Spleen (tissue), 11 donors: ENCODE measurements at regions not wholly inside any gene's neighbourhood (a gene's known extent, or its start where the extent isn't known, plus 50 kb on each side); places are given as distances from the start of the nearest gene placed in this dataset.

Source experiments
- DNase-seq: peaks from one replicate; pipeline ENCODE4 v3.0.0-alpha.2; 2020
- H3K27ac ChIP-seq, 8 donors: fragments of 200-600 bp; sonication (generic) in 7 of 8; 1 replicate in 4 of 8; 2 replicates in 4 of 8; pipeline versions ENCODE4 v1.5.0 to v1.8.0; 2016 to 2021; ENCODE audit warnings: inconsistent platforms in 4 of 8, mild to moderate bottlenecking in 4 of 8, moderate library complexity in 1 of 8
- H3K27me3 ChIP-seq, 7 donors: fragments of 200-600 bp; sonication (generic) in 6 of 7; replicated peaks in 1 of 7; 1 replicate in 4 of 7; 2 replicates in 3 of 7; pipeline versions ENCODE4 v1.5.0 to v1.8.0; 2016 to 2021; ENCODE audit warnings: inconsistent platforms in 3 of 7, mild to moderate bottlenecking in 1 of 7
- H3K36me3 ChIP-seq, 6 donors: fragments of 200-600 bp; sonication (generic) in 5 of 6; 1 replicate in 4 of 6; 2 replicates in 2 of 6; pipeline versions ENCODE4 v1.5.0 to v1.8.0; 2016 to 2021; ENCODE audit warnings: inconsistent platforms in 2 of 6
- H3K4me1 ChIP-seq, 6 donors: fragments of 200-600 bp; sonication (generic) in 5 of 6; 1 replicate in 3 of 6; 2 replicates in 3 of 6; pipeline versions ENCODE4 v1.5.0 to v1.8.0; 2016 to 2021; ENCODE audit warnings: inconsistent platforms in 3 of 6
- H3K4me3 ChIP-seq, 8 donors: fragments of 200-600 bp; sonication (generic) in 7 of 8; 1 replicate in 4 of 8; 2 replicates in 4 of 8; pipeline versions ENCODE4 v1.5.0 to v1.8.0; 2016 to 2021; ENCODE audit warnings: inconsistent platforms in 4 of 8, mild to moderate bottlenecking in 4 of 8, moderate library complexity in 2 of 8
- H3K9me3 ChIP-seq, 8 donors: fragments of 200-600 bp; sonication (generic) in 7 of 8; 1 replicate in 4 of 8; 2 replicates in 4 of 8; pipeline versions ENCODE4 v1.5.0 to v1.8.0; 2016 to 2021; ENCODE audit warnings: inconsistent platforms in 4 of 8
- CTCF ChIP-seq, 11 experiments: fragments of 200-600 bp in 7 of 11; fragments of 450-650 bp in 4 of 11; sonication (generic) in 4 of 11; IDR thresholded peaks in 8 of 11; conservative IDR thresholded peaks in 3 of 11; 1 replicate in 7 of 11; 2 replicates in 4 of 11; pipeline versions ENCODE4 v1.4.0 to v1.8.0; 2016 to 2021; ENCODE audit warnings: antibody characterized with exemption in 11 of 11, inconsistent platforms in 4 of 11, mild to moderate bottlenecking in 1 of 11
- POLR2A ChIP-seq, 3 donors: fragments of 450-650 bp; IDR thresholded peaks; one replicate each; pipeline ENCODE4 v1.5.1; 2017; ENCODE audit warnings: antibody characterized with exemption in 3 of 3, mild to moderate bottlenecking in 1 of 3
- POLR2AphosphoS5 ChIP-seq, 3 donors: sonication (generic); formaldehyde crosslinking; IDR thresholded peaks; one replicate each; pipeline ENCODE4 v1.5.1; 2017; ENCODE audit warnings: antibody characterized with exemption in 3 of 3
- WGBS, 5 donors: extraction: QIAGEN DNeasy Blood & Tissue Kit in 3 of 5; methylation state at CpG; one replicate each; pipeline versions ENCODE4 v1.1.5 to v1.1.7; 2013 to 2018; 5-methylcytosine and 5-hydroxymethylcytosine counted together
- intact Hi-C: fragments of 100-400 bp; cut with DNase I; formaldehyde crosslinking; loops from one replicate; pipeline ENCODE4 v1.15.0; 2023; ENCODE audit warnings: low total_unique reads
- donor health status: healthy with polysubstance abuse.
- donor health status: DM: no; HTN: no; CAD: no; lungs with moderate emphysema.
- donor health status: DM: no; HTN: no; CAD: no.
- donor health status: Bipolar disorder and iron deficiency.
- donor health status: healthy.
- donor health status: DM: no; HTN: no; CAD: no.
- donor health status: DM: yes; HTN: yes; CAD: no.

GRCh38 chr4:176967586-176967985, 174.9 kb upstream of the VEGFC start:
- Histone ChIP-seq H3K27ac (no peak overlapping the region), H3K4me3 (no peak overlapping the region), H3K4me1 (no peaks in the 10 kb centered on the region), H3K9me3 (no peaks in the 10 kb centered on the region), H3K36me3 (no peaks in the 10 kb centered on the region), H3K27me3 (no peaks in the 10 kb centered on the region)
- TF ChIP-seq POLR2A (IDR thresholded peaks at IDR 0.05) (no peak), POLR2AphosphoS5 (IDR thresholded peaks at IDR 0.05) (no peak), CTCF (IDR thresholded peaks at IDR 0.05 in 8 of 11, conservative IDR thresholded peaks at IDR 0.05 in 3 of 11) (no peak)
- intact Hi-C loops, result no loop called here
- no peak for DNase-seq
- WGBS, 5 donors, result 56 to 74% (median 63%) methylated on average over 3 of the region's 3 CpGs

GRCh38 chr4:176968094-176968493, 175.4 kb upstream of the VEGFC start:
- Histone ChIP-seq H3K4me1 (no peaks in the 10 kb centered on the region), H3K36me3 (no peaks in the 10 kb centered on the region), H3K9me3 (no peaks in the 10 kb centered on the region), H3K4me3 (no peak overlapping the region), H3K27ac (no peak overlapping the region), H3K27me3 (no peaks in the 10 kb centered on the region)
- no peak for DNase-seq
- TF ChIP-seq CTCF (IDR thresholded peaks at IDR 0.05 in 8 of 11, conservative IDR thresholded peaks at IDR 0.05 in 3 of 11) (no peak), POLR2AphosphoS5 (IDR thresholded peaks at IDR 0.05) (no peak), POLR2A (IDR thresholded peaks at IDR 0.05) (no peak)
- 82 to 95% (median 88%) methylated on average over 1 of the region's 1 CpG for WGBS, 5 donors
- intact Hi-C loops, result no loop called here

- intact Hi-C loops, result no loop called here
- H3K4me3 ChIP-seq, result no peak overlapping the region
- WGBS, 5 donors, result 77 to 92% (median 84%) methylated on average over 2 of the region's 2 CpGs
- no peak for TF ChIP-seq POLR2AphosphoS5 (IDR thresholded peaks at IDR 0.05)
- TF ChIP-seq CTCF (IDR thresholded peaks at IDR 0.05 in 8 of 11, conservative IDR thresholded peaks at IDR 0.05 in 3 of 11), result no peak
- TF ChIP-seq POLR2A (IDR thresholded peaks at IDR 0.05), result no peak
- H3K27me3 ChIP-seq, result no peaks in the 10 kb centered on the region
- DNase-seq, result no peak
- no peaks in the 10 kb centered on the region for H3K9me3 ChIP-seq
- no peak overlapping the region for H3K27ac ChIP-seq
- H3K4me1 ChIP-seq, result no peaks in the 10 kb centered on the region
- no peaks in the 10 kb centered on the region for H3K36me3 ChIP-seq
Observed at GRCh38 chr4:176969011-176969410, 176.3 kb upstream of the VEGFC start.

DNA sequence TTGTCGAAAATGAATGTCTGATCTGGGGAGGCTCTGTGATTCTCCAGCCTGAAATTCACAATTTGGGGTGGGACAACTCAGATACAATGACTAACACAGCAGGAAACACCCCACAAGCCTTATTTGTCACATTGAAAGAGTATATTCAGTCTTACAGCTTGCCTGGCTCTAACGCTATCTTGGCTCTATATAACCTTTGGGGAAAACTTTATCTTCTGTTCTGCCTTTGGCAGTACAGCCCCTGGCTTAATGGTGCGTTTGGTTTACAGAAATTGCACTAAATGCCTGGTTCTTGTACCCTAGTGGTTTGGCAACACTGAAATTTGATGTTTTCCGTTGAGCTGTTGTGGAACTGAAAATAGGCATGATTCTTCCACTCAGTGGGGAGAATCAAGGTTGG, 178.1 kb upstream of the VEGFC start:
- H3K27ac ChIP-seq, result no peak overlapping the region
- 66 to 83% (median 79%) methylated on average over 4 of the region's 4 CpGs for WGBS, 5 donors
- no peak for DNase-seq

More for the DNA sequence above, 178.1 kb upstream of the VEGFC start:
- no peaks in the 10 kb centered on the region for H3K27me3 ChIP-seq
- no peaks in the 10 kb centered on the region for H3K36me3 ChIP-seq
- H3K4me3 ChIP-seq, result no peak overlapping the region
- intact Hi-C loops, result no loop called here
- H3K4me1 ChIP-seq, result no peaks in the 10 kb centered on the region
- H3K9me3 ChIP-seq, result no peaks in the 10 kb centered on the region
- no peak for TF ChIP-seq POLR2A (IDR thresholded peaks at IDR 0.05)
- no peak for TF ChIP-seq CTCF (IDR thresholded peaks at IDR 0.05 in 8 of 11, conservative IDR thresholded peaks at IDR 0.05 in 3 of 11)
- TF ChIP-seq POLR2AphosphoS5 (IDR thresholded peaks at IDR 0.05), result no peak
